ENCODE measurements at regions not wholly inside any gene's neighbourhood (a gene's known extent, or its start where the extent isn't known, plus 50 kb on each side); places are given as distances from the start of the nearest gene placed in this dataset.

DNA sequence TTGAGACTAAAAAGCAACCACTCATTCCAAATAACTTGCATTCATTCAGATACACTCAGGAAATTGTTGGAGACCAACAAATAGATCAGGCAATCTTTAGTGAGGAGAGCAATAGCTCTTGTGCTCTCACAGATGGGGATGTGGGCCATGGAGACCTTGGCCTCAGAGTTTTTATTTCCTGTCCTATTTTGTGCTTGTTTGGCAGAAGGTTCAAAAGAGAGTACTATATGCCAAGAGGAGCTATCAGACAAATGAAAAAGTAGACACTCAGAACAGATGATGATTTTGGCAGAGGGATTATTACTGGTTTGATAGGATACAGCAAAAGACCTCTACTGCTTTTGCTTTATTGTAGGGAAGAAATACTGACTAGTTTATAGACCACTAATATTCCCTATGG is 230.2 kb downstream of the KCNE4 start:
- Histone ChIP-seq H2AK5ac (ENCODE audit: low read length, severe bottlenecking) (no peak overlapping the region), H2BK12ac (ENCODE audit: low read length in 2 of 2) (no peak overlapping the region), H3K79me1 (replicated peaks; ENCODE audit: low read length, poor library complexity, severe bottlenecking) (no peaks in the 10 kb centered on the region), H3K36me3 (ENCODE audit: control insufficient read depth in 1 of 2, insufficient read depth in 2 of 2, low read depth in 1 of 2, low read length in 2 of 2) (no peaks in the 10 kb centered on the region), H3K4ac (ENCODE audit: low read depth in 1 of 2, low read length in 2 of 2) (no peak overlapping the region), H2BK15ac (ENCODE audit: low read depth, poor library complexity, severe bottlenecking) (no peak overlapping the region), H3K27me3 (ENCODE audit: control insufficient read depth in 1 of 2, insufficient read depth in 1 of 2, low read length in 2 of 2) (no peaks in the 10 kb centered on the region), H4K8ac (ENCODE audit: low read length) (no peak overlapping the region), H3K9me3 (ENCODE audit: control insufficient read depth, low read length) (peaks cover 9% of the 10 kb centered on the region), H3K18ac (ENCODE audit: low read depth in 1 of 2, low read length in 2 of 2) (no peak overlapping the region), H3K23ac (ENCODE audit: low read length in 2 of 2) (no peak overlapping the region), H3K27ac (ENCODE audit: low read length, poor library complexity, severe bottlenecking) (no peak overlapping the region), H2AFZ (ENCODE audit: low read depth, low read length) (no peak overlapping the region), H2BK5ac (ENCODE audit: low read depth, low read length, poor library complexity, severe bottlenecking) (no peak overlapping the region), H3K4me3 (ENCODE audit: insufficient read depth in 1 of 2, low read depth in 1 of 2, low read length in 2 of 2) (no peak overlapping the region), H4K91ac (ENCODE audit: low read length) (no peak overlapping the region), H2BK120ac (ENCODE audit: low read depth, low read length) (no peak overlapping the region), H3K4me1 (ENCODE audit: control insufficient read depth, insufficient read depth, low read depth, low read length) (no peaks in the 10 kb centered on the region), H3K9ac (ENCODE audit: low read length) (no peak overlapping the region), H3K14ac (ENCODE audit: low read length in 2 of 2) (no peak overlapping the region), H3K4me2 (ENCODE audit: low read length, poor library complexity, severe bottlenecking) (no peak overlapping the region)
- DNase-seq, result no peak

DNA sequence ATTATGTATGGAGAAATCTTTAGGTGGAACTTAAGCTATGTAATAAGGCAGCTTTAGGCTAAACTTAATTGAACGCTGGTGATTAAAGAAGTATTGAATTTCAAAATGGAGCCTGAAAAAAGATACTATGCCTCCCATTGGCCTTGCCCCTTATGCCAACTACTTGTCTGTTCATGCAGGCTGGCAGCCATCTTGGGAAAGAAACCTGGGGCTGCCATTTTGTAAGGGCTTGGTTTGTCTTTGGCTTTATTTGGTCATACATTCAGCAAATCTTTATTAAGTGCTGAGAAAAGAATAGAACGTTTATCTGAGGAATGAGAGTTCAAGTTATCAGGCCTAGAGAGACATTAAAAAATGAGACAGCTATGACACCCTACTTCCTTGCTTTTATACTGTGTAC is 231.3 kb downstream of the KCNE4 start:
- no peak overlapping the region for H3K18ac ChIP-seq (ENCODE audit: low read depth in 1 of 2, low read length in 2 of 2)
- H4K8ac ChIP-seq (ENCODE audit: low read length), result no peak overlapping the region

DNA sequence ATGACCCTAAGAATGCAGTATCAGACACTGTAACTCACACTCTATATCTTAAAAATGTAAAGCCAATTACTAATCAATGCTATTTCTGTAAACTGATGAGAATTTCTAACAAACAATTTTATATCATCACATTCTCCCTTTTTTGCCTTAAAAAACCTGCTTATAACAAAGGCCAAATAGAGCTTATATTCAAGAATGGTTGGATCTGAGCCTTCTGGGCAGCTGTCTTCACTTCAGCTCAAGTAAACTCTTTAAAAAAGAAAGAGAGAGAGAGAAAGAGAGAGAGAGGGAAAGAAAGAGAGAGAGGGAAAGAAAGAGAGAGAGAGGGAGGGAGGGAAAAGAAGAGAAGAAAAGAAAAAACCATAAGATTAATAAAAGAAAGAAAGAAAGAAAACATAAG is 231.8 kb downstream of the KCNE4 start:
- Histone ChIP-seq H3K36me3 (ENCODE audit: control insufficient read depth in 1 of 2, insufficient read depth in 2 of 2, low read depth in 1 of 2, low read length in 2 of 2) (no peaks in the 10 kb centered on the region), H2BK120ac (ENCODE audit: low read depth, low read length) (no peak overlapping the region), H3K79me1 (replicated peaks; ENCODE audit: low read length, poor library complexity, severe bottlenecking) (no peaks in the 10 kb centered on the region), H3K4me3 (ENCODE audit: insufficient read depth in 1 of 2, low read depth in 1 of 2, low read length in 2 of 2) (no peak overlapping the region), H3K27me3 (ENCODE audit: control insufficient read depth in 1 of 2, insufficient read depth in 1 of 2, low read length in 2 of 2) (no peaks in the 10 kb centered on the region), H3K4ac (ENCODE audit: low read depth in 1 of 2, low read length in 2 of 2) (no peak overlapping the region), H3K27ac (ENCODE audit: low read length, poor library complexity, severe bottlenecking) (no peak overlapping the region), H3K14ac (ENCODE audit: low read length in 2 of 2) (no peak overlapping the region), H4K8ac (ENCODE audit: low read length) (no peak overlapping the region), H2BK5ac (ENCODE audit: low read depth, low read length, poor library complexity, severe bottlenecking) (no peak overlapping the region), H2AK5ac (ENCODE audit: low read length, severe bottlenecking) (no peak overlapping the region), H3K4me1 (ENCODE audit: control insufficient read depth, insufficient read depth, low read depth, low read length) (no peaks in the 10 kb centered on the region), H2BK15ac (ENCODE audit: low read depth, poor library complexity, severe bottlenecking) (no peak overlapping the region), H3K23ac (ENCODE audit: low read length in 2 of 2) (no peak overlapping the region), H2AFZ (ENCODE audit: low read depth, low read length) (no peak overlapping the region), H2BK12ac (ENCODE audit: low read length in 2 of 2) (no peak overlapping the region), H3K18ac (ENCODE audit: low read depth in 1 of 2, low read length in 2 of 2) (no peak overlapping the region), H3K4me2 (ENCODE audit: low read length, poor library complexity, severe bottlenecking) (no peak overlapping the region), H4K91ac (ENCODE audit: low read length) (no peak overlapping the region), H3K9ac (ENCODE audit: low read length) (no peak overlapping the region), H3K9me3 (ENCODE audit: control insufficient read depth, low read length) (peaks cover 9% of the 10 kb centered on the region)
- DNase-seq, result no peak

More for the DNA sequence above, 231.3 kb downstream of the KCNE4 start:
- Histone ChIP-seq H3K9ac (ENCODE audit: low read length) (no peak overlapping the region), H2AFZ (ENCODE audit: low read depth, low read length) (no peak overlapping the region), H3K79me1 (replicated peaks; ENCODE audit: low read length, poor library complexity, severe bottlenecking) (no peaks in the 10 kb centered on the region), H2BK15ac (ENCODE audit: low read depth, poor library complexity, severe bottlenecking) (no peak overlapping the region), H3K4ac (ENCODE audit: low read depth in 1 of 2, low read length in 2 of 2) (no peak overlapping the region), H3K27me3 (ENCODE audit: control insufficient read depth in 1 of 2, insufficient read depth in 1 of 2, low read length in 2 of 2) (no peaks in the 10 kb centered on the region), H3K4me3 (ENCODE audit: insufficient read depth in 1 of 2, low read depth in 1 of 2, low read length in 2 of 2) (no peak overlapping the region), H2BK5ac (ENCODE audit: low read depth, low read length, poor library complexity, severe bottlenecking) (no peak overlapping the region), H3K14ac (ENCODE audit: low read length in 2 of 2) (no peak overlapping the region), H3K36me3 (ENCODE audit: control insufficient read depth in 1 of 2, insufficient read depth in 2 of 2, low read depth in 1 of 2, low read length in 2 of 2) (no peaks in the 10 kb centered on the region), H2BK120ac (ENCODE audit: low read depth, low read length) (no peak overlapping the region), H2BK12ac (ENCODE audit: low read length in 2 of 2) (no peak overlapping the region), H3K4me1 (ENCODE audit: control insufficient read depth, insufficient read depth, low read depth, low read length) (no peaks in the 10 kb centered on the region), H3K9me3 (ENCODE audit: control insufficient read depth, low read length) (peaks cover 9% of the 10 kb centered on the region), H2AK5ac (ENCODE audit: low read length, severe bottlenecking) (no peak overlapping the region), H3K27ac (ENCODE audit: low read length, poor library complexity, severe bottlenecking) (no peak overlapping the region), H3K4me2 (ENCODE audit: low read length, poor library complexity, severe bottlenecking) (no peak overlapping the region), H4K91ac (ENCODE audit: low read length) (no peak overlapping the region), H3K23ac (ENCODE audit: low read length in 2 of 2) (no peak overlapping the region)
- 88% methylated on average over 2 of the region's 2 CpGs for WGBS
- no peak for DNase-seq

DNA sequence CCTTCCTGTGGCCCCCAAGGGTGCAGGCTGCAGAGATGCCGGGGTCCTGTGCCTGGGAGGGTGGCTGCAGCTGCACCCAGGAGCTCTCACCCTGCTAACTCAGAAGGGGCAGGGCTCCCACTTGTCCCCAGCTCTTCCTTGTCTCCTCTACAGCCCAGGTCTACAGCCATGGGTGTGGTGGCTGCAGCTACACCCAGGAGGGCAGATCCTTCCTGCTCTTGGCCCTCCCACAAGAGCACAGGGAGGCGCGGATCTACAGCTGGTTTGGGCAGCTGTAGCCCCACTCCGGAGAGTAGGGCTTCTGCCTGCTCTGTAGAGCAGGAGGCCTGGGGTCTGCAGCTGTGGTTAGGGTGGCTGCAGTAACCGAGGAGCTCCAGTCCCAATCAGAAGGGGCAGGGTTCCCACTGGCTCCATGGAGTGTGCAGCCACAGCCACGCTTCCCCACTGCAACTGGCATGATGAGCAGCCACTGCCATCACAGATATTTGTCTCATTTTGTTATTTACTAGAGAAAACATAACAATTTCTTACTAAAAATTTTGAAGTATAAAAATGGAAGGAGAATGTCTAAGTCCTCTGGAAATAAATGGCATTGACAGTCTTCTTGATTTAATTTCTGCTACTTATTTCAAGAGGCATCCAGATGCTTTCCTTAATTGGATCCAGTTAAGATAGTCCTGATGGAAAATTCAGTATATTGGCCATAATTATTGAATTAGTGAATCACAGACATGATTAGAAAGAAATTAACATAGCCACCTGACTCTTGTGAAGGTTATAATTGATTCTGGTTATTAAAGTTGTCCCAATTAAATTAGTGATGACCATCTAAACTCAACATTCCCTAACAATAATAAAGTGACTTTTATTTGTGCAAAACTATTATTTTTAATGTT is 233.6 kb downstream of the KCNE4 start:
- no peak overlapping the region for H3K18ac ChIP-seq (ENCODE audit: low read depth in 1 of 2, low read length in 2 of 2)
- H3K79me1 ChIP-seq (replicated peaks; ENCODE audit: low read length, poor library complexity, severe bottlenecking), result no peaks in the 10 kb centered on the region
- 84% methylated on average over 5 of the region's 6 CpGs for WGBS
- H2BK15ac ChIP-seq (ENCODE audit: low read depth, poor library complexity, severe bottlenecking), result no peak overlapping the region
- H3K36me3 ChIP-seq (ENCODE audit: control insufficient read depth in 1 of 2, insufficient read depth in 2 of 2, low read depth in 1 of 2, low read length in 2 of 2), result no peaks in the 10 kb centered on the region
- H2AK5ac ChIP-seq (ENCODE audit: low read length, severe bottlenecking), result no peak overlapping the region
- no peak overlapping the region for H4K8ac ChIP-seq (ENCODE audit: low read length)
- no peak overlapping the region for H2AFZ ChIP-seq (ENCODE audit: low read depth, low read length)
- H4K91ac ChIP-seq (ENCODE audit: low read length), result no peak overlapping the region
- no peak overlapping the region for H3K4ac ChIP-seq (ENCODE audit: low read depth in 1 of 2, low read length in 2 of 2)
- H3K23ac ChIP-seq (ENCODE audit: low read length in 2 of 2), result peak overlapping the region in 1 of 2 experiments; percentile 14
- H3K4me2 ChIP-seq (ENCODE audit: low read length, poor library complexity, severe bottlenecking), result no peak overlapping the region
- H2BK5ac ChIP-seq (ENCODE audit: low read depth, low read length, poor library complexity, severe bottlenecking), result no peak overlapping the region
- no peaks in the 10 kb centered on the region for H3K27me3 ChIP-seq (ENCODE audit: control insufficient read depth in 1 of 2, insufficient read depth in 1 of 2, low read length in 2 of 2)
- no peak overlapping the region for H3K4me3 ChIP-seq (ENCODE audit: insufficient read depth in 1 of 2, low read depth in 1 of 2, low read length in 2 of 2)
- H3K9me3 ChIP-seq (ENCODE audit: control insufficient read depth, low read length), result peaks cover 9% of the 10 kb centered on the region
- DNase-seq, result no peak
- no peak overlapping the region for H2BK12ac ChIP-seq (ENCODE audit: low read length in 2 of 2)
- H3K9ac ChIP-seq (ENCODE audit: low read length), result no peak overlapping the region
- no peak overlapping the region for H3K14ac ChIP-seq (ENCODE audit: low read length in 2 of 2)
- H3K27ac ChIP-seq (ENCODE audit: low read length, poor library complexity, severe bottlenecking), result no peak overlapping the region
- H2BK120ac ChIP-seq (ENCODE audit: low read depth, low read length), result no peak overlapping the region
- H3K4me1 ChIP-seq (ENCODE audit: control insufficient read depth, insufficient read depth, low read depth, low read length), result no peaks in the 10 kb centered on the region

Measured in mesenchymal stem cell (in vitro differentiated cells and primary cell).